GM19468 (cell line): ENCODE measurements at regions not wholly inside any gene's neighbourhood (a gene's known extent, or its start where the extent isn't known, plus 50 kb on each side); places are given as distances from the start of the nearest gene placed in this dataset.

ENCODE experiments used
- ATAC-seq: cut with Tn5 transposase; IDR thresholded peaks from one replicate; pipeline ENCODE4 v1.9.1; 2021; ENCODE audit warnings: mild to moderate bottlenecking, moderate library complexity, moderate number of reproducible peaks; ENCODE audit not compliant: unreplicated experiment; ENCODE audit errors: extremely low read depth

- ATAC-seq = no peak
Measured at GRCh38 chr9:7266911-7267595, 509.3 kb downstream of the KDM4C start.

DNA sequence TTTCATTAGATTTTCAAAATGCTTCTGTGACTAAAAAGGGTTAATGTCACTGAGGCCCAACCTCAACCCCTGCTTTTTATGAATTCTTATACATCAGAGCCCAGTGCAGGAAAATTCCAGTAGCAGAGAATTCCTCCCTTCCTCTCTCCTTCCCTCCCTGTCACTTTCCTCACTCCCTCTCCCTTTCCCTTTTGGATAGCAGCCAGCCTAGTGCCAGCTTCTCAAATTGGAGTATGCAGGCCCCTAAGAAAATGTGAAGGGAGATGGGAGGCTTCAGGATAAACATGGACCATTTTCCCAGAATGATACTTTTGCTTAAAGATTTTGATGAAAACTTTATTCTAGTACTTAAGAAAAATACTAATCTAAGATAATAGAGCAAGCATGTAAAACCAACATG lies 507.4 kb downstream of the KDM4C start:
- no peak for ATAC-seq

GRCh38 chr9:7259544-7260241 lies 501.9 kb downstream of the KDM4C start:
- no peak for ATAC-seq

- ATAC-seq = no peak
Measured at GRCh38 chr9:7258688-7259396, 501.1 kb downstream of the KDM4C start.

DNA sequence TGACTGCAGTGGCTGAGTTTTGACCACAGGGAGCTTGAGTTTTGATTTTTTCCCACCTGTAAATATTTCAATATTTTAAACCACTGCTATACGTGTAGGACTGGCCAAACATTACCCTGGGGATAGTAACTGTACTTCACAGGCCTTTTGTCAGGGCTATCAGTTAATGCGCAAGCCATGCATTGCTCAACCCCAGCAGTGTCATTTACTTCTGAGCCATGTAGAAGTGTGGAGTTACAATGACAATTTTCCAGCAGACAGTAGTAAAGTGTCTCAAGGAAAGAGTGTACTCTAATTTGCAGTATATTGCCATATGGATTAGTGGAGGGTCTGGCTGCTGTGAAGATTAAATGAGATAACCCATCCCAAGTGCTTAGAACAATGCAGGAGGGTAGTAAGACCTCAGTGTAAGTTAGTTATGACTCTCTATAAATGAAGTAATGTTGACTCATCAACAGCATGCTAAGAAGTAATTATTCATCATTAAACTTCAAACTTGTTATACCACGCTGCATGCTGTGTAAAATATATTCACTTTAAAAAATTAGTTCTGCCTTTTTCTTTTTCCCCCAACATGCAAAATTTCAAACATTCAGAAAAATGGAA lies 489.2 kb downstream of the KDM4C start:
- ATAC-seq = no peak

- no peak for ATAC-seq
Measured at GRCh38 chr9:7245976-7246580, 488.3 kb downstream of the KDM4C start.

- ATAC-seq = no peak
Measured at GRCh38 chr9:7243838-7244237, 486.1 kb downstream of the KDM4C start.

DNA sequence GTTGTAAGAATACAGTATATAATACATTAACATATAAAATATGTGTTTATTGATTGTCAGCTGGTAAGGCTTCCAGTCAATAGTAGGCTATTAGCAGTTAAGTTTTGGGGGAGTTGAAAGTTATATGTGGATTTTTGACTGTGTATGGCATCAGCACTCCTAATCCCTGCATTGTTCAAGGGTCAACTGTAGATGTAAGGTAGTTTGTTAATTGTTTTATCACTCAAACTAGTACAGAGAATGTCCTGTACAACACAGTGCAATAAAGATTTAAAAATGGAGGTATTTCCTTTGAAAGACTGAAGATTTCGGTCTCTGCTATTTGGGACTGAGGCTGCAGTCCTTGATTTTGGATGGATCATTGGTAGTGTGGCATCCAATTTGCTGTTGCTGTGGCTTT lies 484.4 kb downstream of the KDM4C start:
- no peak for ATAC-seq

- no peak for ATAC-seq
Measured at GRCh38 chr9:7241694-7242093, 483.9 kb downstream of the KDM4C start.

- no peak for ATAC-seq
Measured at GRCh38 chr9:7240569-7241311, 483.0 kb downstream of the KDM4C start.

DNA sequence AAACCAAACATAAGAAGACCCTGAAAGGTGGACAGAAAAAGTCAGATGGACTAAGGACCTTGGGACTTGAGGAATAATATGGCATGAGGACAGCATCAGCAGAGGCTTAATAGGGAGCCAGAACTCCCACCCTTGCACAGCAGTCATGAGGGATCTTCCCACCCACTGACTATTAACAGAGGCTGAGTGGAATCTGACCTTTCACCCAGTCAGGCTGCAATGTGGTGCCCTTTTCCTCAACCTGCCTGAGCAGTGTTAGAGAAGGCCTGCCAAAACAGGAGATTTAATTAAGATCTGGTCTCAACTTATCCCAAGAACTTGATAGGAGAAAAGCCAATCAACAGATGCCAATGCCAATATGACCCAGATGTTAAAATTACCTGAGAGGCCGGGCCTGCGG lies 481.9 kb downstream of the KDM4C start:
- ATAC-seq = no peak

DNA sequence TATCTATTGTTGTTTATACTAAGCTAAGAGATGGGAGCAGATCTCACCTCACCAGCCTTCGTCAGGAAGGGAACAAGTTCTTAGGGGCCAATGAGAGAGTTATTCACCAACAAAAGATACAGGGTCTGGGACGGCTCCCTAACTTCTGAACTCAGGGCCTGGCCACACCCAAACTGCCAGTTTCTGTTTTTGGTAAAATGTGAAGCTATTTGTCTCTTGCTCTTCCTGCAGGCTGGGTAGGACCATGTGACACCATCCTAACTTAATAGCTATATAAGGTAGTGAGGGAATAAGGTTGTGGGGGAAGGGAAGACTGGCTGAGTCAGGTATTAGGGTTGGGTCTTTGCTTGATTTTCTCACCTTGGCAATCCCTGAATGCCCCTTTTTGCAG lies 480.5 kb downstream of the KDM4C start:
- ATAC-seq = no peak

DNA sequence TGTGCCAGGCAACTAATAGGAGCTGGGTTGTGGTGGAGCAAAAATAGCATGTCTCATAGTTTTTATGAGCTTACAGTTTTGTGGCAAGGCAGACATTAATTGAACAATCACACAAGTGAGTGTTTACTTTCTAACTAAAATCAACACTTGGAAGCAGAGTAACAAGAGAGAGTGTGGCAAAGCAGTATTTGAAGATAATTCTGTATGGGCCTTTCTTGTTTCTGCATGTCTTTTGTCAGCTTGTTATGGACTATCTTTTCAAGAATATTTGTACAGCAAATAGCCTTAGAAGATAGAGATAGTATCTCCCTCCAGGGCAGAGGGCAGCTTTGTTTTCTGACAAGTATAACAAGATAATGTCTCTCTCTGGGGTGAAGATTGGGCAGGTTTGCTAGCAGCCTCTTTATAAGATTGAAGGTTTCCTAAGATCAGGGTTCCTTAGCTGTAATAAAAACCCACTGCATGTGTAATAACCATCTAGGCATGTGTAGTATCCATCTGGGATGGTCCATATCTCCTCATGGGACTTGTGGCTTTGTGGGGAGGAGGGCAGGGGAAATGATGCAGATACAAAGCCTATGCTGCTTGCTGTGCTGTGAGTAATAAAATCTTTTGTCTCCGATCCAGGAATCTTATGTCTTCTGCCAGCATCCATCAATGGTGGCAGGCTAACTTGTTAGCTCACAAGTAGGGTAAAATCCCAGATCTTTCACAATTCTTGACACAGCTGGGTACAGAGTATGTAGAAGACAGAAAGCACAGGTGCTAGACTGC lies 479.9 kb downstream of the KDM4C start:
- ATAC-seq = no peak

DNA sequence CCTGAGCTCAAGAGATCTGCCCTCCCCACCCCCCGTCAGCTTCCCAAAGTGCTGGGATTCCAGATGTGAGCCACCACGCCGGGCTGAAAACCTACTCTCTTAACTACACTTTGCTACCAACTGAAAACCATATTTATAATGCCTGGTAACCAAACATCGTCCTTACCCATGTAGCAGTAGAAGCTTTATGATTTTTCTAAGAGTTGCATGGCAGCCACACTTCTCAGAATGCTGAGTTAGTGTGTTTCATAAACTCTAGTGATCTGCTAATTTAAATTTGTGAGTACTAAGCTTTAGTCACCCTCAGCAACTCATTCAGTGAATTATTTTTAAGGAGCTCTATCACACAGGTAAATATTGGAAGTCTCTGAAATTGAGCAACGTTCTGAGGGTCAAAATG lies 478.4 kb downstream of the KDM4C start:
- ATAC-seq = no peak

DNA sequence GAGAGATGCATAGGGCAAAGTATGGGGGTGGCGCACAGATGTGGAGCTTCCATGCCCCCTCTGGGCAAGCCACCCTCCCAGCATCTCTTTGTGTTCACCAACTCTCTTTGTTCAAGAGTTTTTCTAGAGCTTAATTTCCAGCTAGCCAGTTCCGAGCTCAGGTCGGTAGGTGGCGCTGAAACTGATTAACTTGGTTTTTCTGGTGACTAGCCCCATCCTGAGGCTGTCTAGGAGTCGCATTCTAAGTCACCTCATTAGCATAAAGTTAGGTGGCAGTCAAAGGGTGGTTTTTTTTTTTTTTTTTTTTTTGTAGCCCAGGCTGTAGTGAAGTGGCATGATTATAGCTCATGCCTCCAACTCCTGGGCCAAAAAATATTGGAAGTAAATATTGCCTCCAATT lies 476.4 kb downstream of the KDM4C start:
- ATAC-seq = peak; percentile 37

- no peak for ATAC-seq
Measured at GRCh38 chr9:7229571-7229970, 471.8 kb downstream of the KDM4C start.

GRCh38 chr9:7228726-7229125 lies 471.0 kb downstream of the KDM4C start:
- ATAC-seq = no peak

- ATAC-seq = no peak
Measured at GRCh38 chr9:7227951-7228350, 470.2 kb downstream of the KDM4C start.

GRCh38 chr9:7226007-7226640 lies 468.4 kb downstream of the KDM4C start:
- no peak for ATAC-seq
